ENCODE measurements at regions not wholly inside any gene's neighbourhood (a gene's known extent, or its start where the extent isn't known, plus 50 kb on each side); places are given as distances from the start of the nearest gene placed in this dataset.

- Histone ChIP-seq H3K36me3 (replicated peaks) (no peaks in the 10 kb centered on the region), H3K27ac (no peak overlapping the region), H3K4me3 (ENCODE audit: low read depth, low read length) (no peak overlapping the region), H3K27me3 (replicated peaks) (peaks cover 14% of the 10 kb centered on the region)
- in situ Hi-C loops (cut with HindIII; ENCODE audit: low pct_ligation_motif_present, low sequenced_read_pairs), result no loop called here
- DNase-seq, result no peak
- TF ChIP-seq CTCF (IDR thresholded peaks at IDR 0.05; ENCODE audit: low read depth, low read length, missing control alignments), result no peak
Measured at GRCh38 chr10:70943841-70944466, 55.6 kb upstream of the PCBD1 start.

GRCh38 chr10:70950037-70950436 is 61.7 kb upstream of the PCBD1 start:
- TF ChIP-seq CTCF (IDR thresholded peaks at IDR 0.05; ENCODE audit: low read depth, low read length, missing control alignments), result no peak
- H3K36me3 ChIP-seq (replicated peaks), result no peaks in the 10 kb centered on the region
- no peak for DNase-seq
- H3K27ac ChIP-seq, result no peak overlapping the region
- in situ Hi-C loops (cut with HindIII; ENCODE audit: low pct_ligation_motif_present, low sequenced_read_pairs), result no loop called here
- H3K27me3 ChIP-seq (replicated peaks), result peaks cover 2% of the 10 kb centered on the region
- H3K4me3 ChIP-seq (ENCODE audit: low read depth, low read length), result no peak overlapping the region

GRCh38 chr10:70950801-70951200 is 62.4 kb upstream of the PCBD1 start:
- in situ Hi-C loops (cut with HindIII; ENCODE audit: low pct_ligation_motif_present, low sequenced_read_pairs), result no loop called here
- no peak for DNase-seq
- no peak for TF ChIP-seq CTCF (IDR thresholded peaks at IDR 0.05; ENCODE audit: low read depth, low read length, missing control alignments)
- H3K36me3 ChIP-seq (replicated peaks), result no peaks in the 10 kb centered on the region
- H3K27ac ChIP-seq, result no peak overlapping the region
- peaks cover 2% of the 10 kb centered on the region for H3K27me3 ChIP-seq (replicated peaks)
- H3K4me3 ChIP-seq (ENCODE audit: low read depth, low read length), result no peak overlapping the region

- H3K36me3 ChIP-seq (replicated peaks), result no peaks in the 10 kb centered on the region
- no peak for TF ChIP-seq CTCF (IDR thresholded peaks at IDR 0.05; ENCODE audit: low read depth, low read length, missing control alignments)
- H3K4me3 ChIP-seq (ENCODE audit: low read depth, low read length), result no peak overlapping the region
- no peak for DNase-seq
- in situ Hi-C loops (cut with HindIII; ENCODE audit: low pct_ligation_motif_present, low sequenced_read_pairs), result no loop called here
- peaks cover 8% of the 10 kb centered on the region for H3K27me3 ChIP-seq (replicated peaks)
- no peak overlapping the region for H3K27ac ChIP-seq
Measured at GRCh38 chr10:70952401-70952800, 64.0 kb upstream of the PCBD1 start.

- peaks cover 9% of the 10 kb centered on the region for H3K27me3 ChIP-seq (replicated peaks)
- TF ChIP-seq CTCF (IDR thresholded peaks at IDR 0.05; ENCODE audit: low read depth, low read length, missing control alignments), result no peak
- H3K4me3 ChIP-seq (ENCODE audit: low read depth, low read length), result no peak overlapping the region
- DNase-seq, result no peak
- H3K27ac ChIP-seq, result no peak overlapping the region
- H3K36me3 ChIP-seq (replicated peaks), result no peaks in the 10 kb centered on the region
- in situ Hi-C loops (cut with HindIII; ENCODE audit: low pct_ligation_motif_present, low sequenced_read_pairs), result no loop called here
Measured at GRCh38 chr10:70952921-70953320, 64.6 kb upstream of the PCBD1 start.

Data from brain microvascular endothelial cell (primary cell).